Nephron (organoid): ENCODE measurements at regions not wholly inside any gene's neighbourhood (a gene's known extent, or its start where the extent isn't known, plus 50 kb on each side); places are given as distances from the start of the nearest gene placed in this dataset.

Source experiments
- H3K27ac Mint-ChIP-seq, 3 experiments: 2 replicates each; pipeline ENCODE4 v1.8.0; 2020; ENCODE audit warnings: mixed read lengths in 3 of 3, mild to moderate bottlenecking in 2 of 3, moderate library complexity in 1 of 3
- H3K27me3 Mint-ChIP-seq: 2 replicates; pipeline ENCODE4 v1.8.0; 2021; ENCODE audit warnings: low read depth, mild to moderate bottlenecking, moderate library complexity, mixed read lengths
- H3K36me3 Mint-ChIP-seq: 2 replicates; pipeline ENCODE4 v1.8.0; 2020; ENCODE audit warnings: low read depth, mixed read lengths
- H3K4me1 Mint-ChIP-seq: 2 replicates; pipeline ENCODE4 v1.8.0; 2020; ENCODE audit warnings: mixed read lengths
- H3K4me3 Mint-ChIP-seq, 3 experiments: 2 replicates each; pipeline ENCODE4 v1.8.0; 2020; ENCODE audit warnings: mild to moderate bottlenecking in 3 of 3, mixed read lengths in 3 of 3, moderate library complexity in 2 of 3
- H3K9me3 Mint-ChIP-seq: 2 replicates; pipeline ENCODE4 v1.8.0; 2020; ENCODE audit warnings: mixed read lengths
- CTCF ChIP-seq, 3 experiments: fragments of 200-600 bp; sonication (generic); IDR thresholded peaks; one replicate each; pipeline ENCODE4 v1.5.0; 2021; ENCODE audit warnings: antibody characterized with exemption in 3 of 3; ENCODE audit not compliant: unreplicated experiment in 3 of 3

- Mint-ChIP-seq H3K4me3 (no peak overlapping the region), H3K27ac (no peak overlapping the region), H3K9me3 (no peaks in the 10 kb centered on the region), H3K27me3 (peaks cover 10% of the 10 kb centered on the region), H3K4me1 (no peaks in the 10 kb centered on the region), H3K36me3 (no peaks in the 10 kb centered on the region)
- TF ChIP-seq CTCF (IDR thresholded peaks at IDR 0.05; ENCODE audit: unreplicated experiment in 3 of 3): no peak
These were observed 160.3 kb upstream of the MVB12B start for GRCh38 chr9:126166291-126166690.

- TF ChIP-seq CTCF (IDR thresholded peaks at IDR 0.05; ENCODE audit: unreplicated experiment in 3 of 3): no peak
- Mint-ChIP-seq H3K27me3 (peaks cover 8% of the 10 kb centered on the region), H3K36me3 (no peaks in the 10 kb centered on the region), H3K4me1 (no peaks in the 10 kb centered on the region), H3K4me3 (no peak overlapping the region), H3K27ac (no peak overlapping the region), H3K9me3 (no peaks in the 10 kb centered on the region)
These were observed 159.8 kb upstream of the MVB12B start for GRCh38 chr9:126166866-126167265.

- no peaks in the 10 kb centered on the region for H3K36me3 Mint-ChIP-seq
- H3K27ac Mint-ChIP-seq: no peak overlapping the region
- no peaks in the 10 kb centered on the region for H3K4me1 Mint-ChIP-seq
- H3K4me3 Mint-ChIP-seq: no peak overlapping the region
- no peak for TF ChIP-seq CTCF (IDR thresholded peaks at IDR 0.05; ENCODE audit: unreplicated experiment in 3 of 3)
- H3K9me3 Mint-ChIP-seq: no peaks in the 10 kb centered on the region
- peaks cover 15% of the 10 kb centered on the region for H3K27me3 Mint-ChIP-seq
These were observed 156.9 kb upstream of the MVB12B start for GRCh38 chr9:126169736-126170135.

GRCh38 chr9:126170286-126170823, 156.3 kb upstream of the MVB12B start:
- no peaks in the 10 kb centered on the region for H3K4me1 Mint-ChIP-seq
- H3K36me3 Mint-ChIP-seq: no peaks in the 10 kb centered on the region
- no peak for TF ChIP-seq CTCF (IDR thresholded peaks at IDR 0.05; ENCODE audit: unreplicated experiment in 3 of 3)
- peaks cover 15% of the 10 kb centered on the region for H3K27me3 Mint-ChIP-seq
- no peak overlapping the region for H3K4me3 Mint-ChIP-seq
- H3K27ac Mint-ChIP-seq: no peak overlapping the region
- peaks cover 5% of the 10 kb centered on the region for H3K9me3 Mint-ChIP-seq

- no peak overlapping the region for H3K4me3 Mint-ChIP-seq
- no peaks in the 10 kb centered on the region for H3K36me3 Mint-ChIP-seq
- H3K4me1 Mint-ChIP-seq: no peaks in the 10 kb centered on the region
- no peak for TF ChIP-seq CTCF (IDR thresholded peaks at IDR 0.05; ENCODE audit: unreplicated experiment in 3 of 3)
- H3K27me3 Mint-ChIP-seq: peaks cover 13% of the 10 kb centered on the region
- H3K9me3 Mint-ChIP-seq: peaks cover 9% of the 10 kb centered on the region
- H3K27ac Mint-ChIP-seq: no peak overlapping the region
These were observed 155.0 kb upstream of the MVB12B start for GRCh38 chr9:126171641-126172040.

GRCh38 chr9:126173401-126173800, 153.2 kb upstream of the MVB12B start:
- Mint-ChIP-seq H3K27me3 (peaks cover 10% of the 10 kb centered on the region), H3K4me1 (no peaks in the 10 kb centered on the region), H3K4me3 (no peak overlapping the region), H3K9me3 (peaks cover 12% of the 10 kb centered on the region), H3K36me3 (no peaks in the 10 kb centered on the region), H3K27ac (no peak overlapping the region)
- no peak for TF ChIP-seq CTCF (IDR thresholded peaks at IDR 0.05; ENCODE audit: unreplicated experiment in 3 of 3)
